H1 (cell line): ENCODE measurements at regions not wholly inside any gene's neighbourhood (a gene's known extent, or its start where the extent isn't known, plus 50 kb on each side); places are given as distances from the start of the nearest gene placed in this dataset.

Source experiments
- CTCF ChIA-PET: fragments of 300-600 bp; sonication (Branson Sonifier 250); formaldehyde crosslinking; loops from one replicate; lab custom pipeline; 2021; ENCODE audit not compliant: partially characterized antibody; lab: Charles Lee
- POLR2A ChIA-PET: fragments of 300-600 bp; sonication (Branson Sonifier 250); formaldehyde crosslinking; loops from one replicate; lab custom pipeline; 2021; ENCODE audit warnings: inconsistent platforms; ENCODE audit not compliant: partially characterized antibody; lab: Charles Lee
- DNase-seq, 2 experiments: peaks; one replicate each; pipeline versions ENCODE4 v3.0.0 to v3.0.0-alpha.2; 2010 to 2022; ENCODE audit warnings: low spot score in 2 of 2, low read depth in 1 of 2, mixed read lengths in 1 of 2
- FAIRE-seq: peaks from 2 replicates; lab custom pipeline; 2011; peaks lifted over from hg19 to GRCh38; lab: Jason Lieb, UNC
- H2AFZ ChIP-seq: 2 replicates; pipeline ENCODE4 v1.8.1; 2012; ENCODE audit warnings: low read length, inconsistent platforms
- H2AK5ac ChIP-seq: 2 replicates; pipeline ENCODE4 v1.6.1; 2013; ENCODE audit warnings: low read depth, low read length
- H2BK120ac ChIP-seq: replicated peaks from 2 replicates; pipeline ENCODE3; 2013; ENCODE audit warnings: low read depth, low read length, inconsistent platforms
- H2BK12ac ChIP-seq: 2 replicates; pipeline ENCODE4 v1.6.1; 2013; ENCODE audit warnings: low read depth, low read length
- H2BK15ac ChIP-seq: 2 replicates; pipeline ENCODE4 v1.6.1; 2013; ENCODE audit warnings: low read length
- H2BK20ac ChIP-seq: 2 replicates; pipeline ENCODE4 v1.6.1; 2013; ENCODE audit warnings: low read length
- H2BK5ac ChIP-seq: 2 replicates; pipeline ENCODE4 v1.6.1; 2013; ENCODE audit warnings: low read depth, low read length
- H3K14ac ChIP-seq: 2 replicates; pipeline ENCODE4 v1.6.1; 2013; ENCODE audit warnings: inconsistent platforms; ENCODE audit not compliant: insufficient read length
- H3K18ac ChIP-seq: 2 replicates; pipeline ENCODE4 v1.6.1; 2013; ENCODE audit warnings: low read length; ENCODE audit errors: extremely low read depth
- H3K23ac ChIP-seq: 2 replicates; pipeline ENCODE4 v1.6.1; 2013; ENCODE audit warnings: inconsistent platforms; ENCODE audit not compliant: insufficient read length
- H3K23me2 ChIP-seq: 2 replicates; pipeline ENCODE4 v1.6.1; 2013; ENCODE audit warnings: low read depth, low read length
- H3K27ac ChIP-seq: 2 replicates; pipeline ENCODE4 v1.6.1; 2011; ENCODE audit warnings: low read depth, low read length, inconsistent platforms
- H3K27me3 ChIP-seq, 4 experiments: replicated peaks in 1 of 4; 1 replicate in 1 of 4; 2 replicates in 3 of 4; pipeline versions ENCODE4 v1.6.1 to v1.8.1; 2011 to 2013; ENCODE audit warnings: low read length in 3 of 4, mild to moderate bottlenecking in 3 of 4, inconsistent platforms in 2 of 4, mixed read lengths in 2 of 4, moderate library complexity in 1 of 4; ENCODE audit not compliant: control insufficient read depth in 3 of 4, insufficient read depth in 3 of 4; ENCODE audit errors: extremely low read depth in 1 of 4
- H3K36me3 ChIP-seq, 4 experiments: 2 replicates each; pipeline versions ENCODE4 v1.6.1 to v1.8.1; 2011 to 2013; ENCODE audit warnings: mild to moderate bottlenecking in 4 of 4, low read length in 3 of 4, moderate library complexity in 2 of 4, control low read depth in 1 of 4, inconsistent platforms in 1 of 4; ENCODE audit not compliant: insufficient read depth in 4 of 4, control insufficient read depth in 2 of 4
- H3K4ac ChIP-seq: replicated peaks from 2 replicates; pipeline ENCODE3; 2013; ENCODE audit warnings: low read length, low read depth, mixed read lengths, inconsistent platforms; ENCODE audit not compliant: insufficient read length
- H3K4me1 ChIP-seq, 4 experiments: replicated peaks in 1 of 4; 1 replicate in 1 of 4; 2 replicates in 3 of 4; pipeline versions ENCODE4 v1.6.1 to v1.8.1; 2011 to 2013; ENCODE audit warnings: low read length in 3 of 4, inconsistent platforms in 2 of 4, mixed read lengths in 1 of 4; ENCODE audit not compliant: insufficient read depth in 4 of 4, control insufficient read depth in 3 of 4
- H3K4me2 ChIP-seq, 2 experiments: 2 replicates each; pipeline versions ENCODE4 v1.6.1 to v1.8.1; 2011 to 2013; ENCODE audit warnings: low read depth in 2 of 2, low read length in 2 of 2, control low read depth in 1 of 2, inconsistent platforms in 1 of 2, mild to moderate bottlenecking in 1 of 2; ENCODE audit not compliant: insufficient read depth in 1 of 2
- H3K4me3 ChIP-seq, 4 experiments: fragments of 200-600, 300-600 bp in 1 of 4; sonication (generic), shearing (Covaris generic), sonication (Bioruptor Twin) in 1 of 4; 2 replicates each; pipeline versions ENCODE4 v1.5.1 to v1.8.1; 2011 to 2016; ENCODE audit warnings: low read length in 4 of 4, low read depth in 3 of 4, control low read depth in 2 of 4, inconsistent platforms in 2 of 4, mild to moderate bottlenecking in 2 of 4, mixed read lengths in 1 of 4, moderate library complexity in 1 of 4; ENCODE audit not compliant: insufficient read depth in 2 of 4; ENCODE audit errors: extremely low read depth in 1 of 4
- H3K56ac ChIP-seq: replicated peaks from 2 replicates; pipeline ENCODE3; 2013; ENCODE audit warnings: low read depth, mild to moderate bottlenecking, mixed read lengths, low read length, inconsistent platforms; ENCODE audit not compliant: insufficient read length
- H3K79me1 ChIP-seq: 2 replicates; pipeline ENCODE4 v1.6.1; 2013; ENCODE audit warnings: low read depth, low read length, control low read depth
- H3K79me2 ChIP-seq, 2 experiments: 2 replicates each; pipeline versions ENCODE4 v1.6.1 to v1.8.1; 2012 to 2013; ENCODE audit warnings: low read length in 2 of 2, mild to moderate bottlenecking in 2 of 2, inconsistent platforms in 1 of 2; ENCODE audit not compliant: insufficient read depth in 2 of 2, control insufficient read depth in 1 of 2
- H3K9ac ChIP-seq, 4 experiments: replicated peaks in 1 of 4; 1 replicate in 1 of 4; 2 replicates in 3 of 4; pipeline versions ENCODE4 v1.6.1 to v1.8.1; 2011 to 2013; ENCODE audit warnings: low read depth in 3 of 4, low read length in 3 of 4, control low read depth in 2 of 4, mild to moderate bottlenecking in 2 of 4, moderate library complexity in 2 of 4, inconsistent platforms in 1 of 4; ENCODE audit errors: extremely low read depth in 1 of 4
- H3K9me3 ChIP-seq, 2 experiments: 2 replicates each; pipeline versions ENCODE4 v1.6.1 to v1.8.1; 2012 to 2013; ENCODE audit warnings: mild to moderate bottlenecking in 2 of 2, moderate library complexity in 2 of 2, control low read depth in 1 of 2, inconsistent platforms in 1 of 2, low read depth in 1 of 2, low read length in 1 of 2, mixed read lengths in 1 of 2; ENCODE audit not compliant: insufficient read depth in 2 of 2
- H4K20me1 ChIP-seq, 2 experiments: replicated peaks in 1 of 2; 2 replicates each; pipeline versions ENCODE3 to v1.8.1; 2011 to 2013; ENCODE audit warnings: inconsistent platforms in 2 of 2, low read length in 2 of 2, mild to moderate bottlenecking in 1 of 2; ENCODE audit not compliant: insufficient read depth in 2 of 2, control insufficient read depth in 1 of 2
- H4K5ac ChIP-seq: 2 replicates; pipeline ENCODE4 v1.6.1; 2013; ENCODE audit warnings: low read length, low read depth, mixed read lengths, inconsistent platforms; ENCODE audit not compliant: insufficient read length
- H4K8ac ChIP-seq: 2 replicates; pipeline ENCODE4 v1.8.0; 2013; ENCODE audit warnings: mild to moderate bottlenecking, moderate library complexity, low read length, inconsistent platforms; ENCODE audit not compliant: insufficient read depth; ENCODE audit errors: extremely low read depth
- H4K91ac ChIP-seq: replicated peaks from 2 replicates; pipeline ENCODE3; 2013; ENCODE audit warnings: low read length, mixed read lengths, inconsistent platforms; ENCODE audit not compliant: insufficient read length
- TCF12 ChIP-seq: IDR thresholded peaks from 2 replicates; pipeline ENCODE4 v1.6.1; 2011; ENCODE audit warnings: low read depth, mild to moderate bottlenecking, low read length
- WGBS, 2 experiments: shearing (Covaris generic) in 1 of 2; methylation state at CpG; one replicate each; pipeline versions ENCODE4 v1.1.6 to v1.1.7; 2013 to 2015; ENCODE audit warnings: low lambda C conversion rate in 2 of 2, mixed read lengths in 2 of 2, inconsistent platforms in 1 of 2, low coverage in 1 of 2, missing lambda C conversion rate in 1 of 2; ENCODE audit not compliant: insufficient replicate concordance in 2 of 2, insufficient coverage in 1 of 2, insufficient read length in 1 of 2; ENCODE audit errors: extremely low coverage in 1 of 2, missing lambda C conversion rate in 1 of 2; 5-methylcytosine and 5-hydroxymethylcytosine counted together

- no peaks in the 10 kb centered on the region for H4K20me1 ChIP-seq
- POLR2A ChIA-PET: no interaction called here
- 95% methylated on average over 5 of the region's 5 CpGs; no CpG with 5 or more reads in 1 of the 2 experiments for WGBS, 2 experiments
- no peak overlapping the region for H2BK120ac ChIP-seq
- no peak overlapping the region for H2AFZ ChIP-seq
- H3K4ac ChIP-seq: no peak overlapping the region
- CTCF ChIA-PET: no interaction called here
- H2BK5ac ChIP-seq: no peak overlapping the region
- H4K91ac ChIP-seq: no peak overlapping the region
- 0 out of 7 replicates have a peak, but pooled peaks cover 0 to 3% (median 0%) of the 10 kb centered on the region in 4 experiments for H3K27me3 ChIP-seq
- H4K8ac ChIP-seq: no peak overlapping the region
- H3K36me3 ChIP-seq: no peaks in the 10 kb centered on the region
- no peak overlapping the region for H2BK15ac ChIP-seq
- no peak overlapping the region for H3K56ac ChIP-seq
- peaks cover 0 to 4% (median 2%) of the 10 kb centered on the region in 4 experiments; a peak in 5 of 7 replicates for H3K4me1 ChIP-seq
- H3K4me3 ChIP-seq: no peak overlapping the region
- no peaks in the 10 kb centered on the region for H3K79me2 ChIP-seq
- no peak overlapping the region for H3K27ac ChIP-seq
- no peaks in the 10 kb centered on the region for H3K23me2 ChIP-seq
- no peak overlapping the region for H2AK5ac ChIP-seq
- peak overlapping the region; percentile 17; the same call in 1 of the 2 replicates for H2BK12ac ChIP-seq
- H3K14ac ChIP-seq: no peak overlapping the region
- no peak overlapping the region; the same call in 1 of the 2 replicates for H3K18ac ChIP-seq
- no peak overlapping the region for H4K5ac ChIP-seq
- H3K9me3 ChIP-seq: no peaks in the 10 kb centered on the region
- no peak overlapping the region for H3K23ac ChIP-seq
- DNase-seq (peak in 1 of 2 experiments; percentile 19), FAIRE-seq (no peak)
- no peak overlapping the region for H3K9ac ChIP-seq
- H2BK20ac ChIP-seq: no peak overlapping the region
- no peaks in the 10 kb centered on the region for H3K79me1 ChIP-seq
- H3K4me2 ChIP-seq: no peak overlapping the region
- no peak for TF ChIP-seq TCF12
Observed at GRCh38 chr10:78859266-78859665, 209.5 kb upstream of the ZMIZ1 start.
